ENCODE measurements at regions not wholly inside any gene's neighbourhood (a gene's known extent, or its start where the extent isn't known, plus 50 kb on each side); places are given as distances from the start of the nearest gene placed in this dataset.
A peak's percentile ranks its signal among the peaks of the same experiment; 100 is the strongest.
"Not testable (repeated sequence)": the region's sequence is repeated elsewhere in the genome, so short reads cannot be mapped to it uniquely, and the experiment has no call there.

- DNase-seq: no peak
Observed at GRCh38 chr11:112310848-112311247, 50.2 kb upstream of the PLET1 start.

- DNase-seq: no peak
Observed at GRCh38 chr11:112315057-112315720, 54.5 kb upstream of the PLET1 start.

- DNase-seq: no peak
Observed at GRCh38 chr11:112315861-112316739, 55.4 kb upstream of the PLET1 start.

- DNase-seq: no peak
Observed at GRCh38 chr11:112316971-112317370, 56.3 kb upstream of the PLET1 start.

GRCh38 chr11:112318184-112318591 lies 57.5 kb upstream of the PLET1 start:
- DNase-seq: no peak

GRCh38 chr11:112318661-112319060 lies 58.0 kb upstream of the PLET1 start:
- DNase-seq: no peak

GRCh38 chr11:112320668-112321067 lies 60.0 kb upstream of the PLET1 start:
- no peak for DNase-seq

GRCh38 chr11:112321501-112322172 lies 61.0 kb upstream of the PLET1 start:
- peak; percentile 79 for DNase-seq

GRCh38 chr11:112322173-112322790 lies 61.6 kb upstream of the PLET1 start:
- no peak for DNase-seq

GRCh38 chr11:112334381-112334780 lies 73.7 kb upstream of the PLET1 start:
- no peak for DNase-seq

GRCh38 chr11:112336356-112336886 lies 75.8 kb upstream of the PLET1 start:
- no peak for DNase-seq

- DNase-seq: peak; percentile 23
Observed at GRCh38 chr11:112339566-112339965, 78.9 kb upstream of the PLET1 start.

- DNase-seq: peak; percentile 28
Observed at GRCh38 chr11:112343368-112344039, 82.8 kb upstream of the PLET1 start.

GRCh38 chr11:112344040-112344413 lies 83.4 kb upstream of the PLET1 start:
- no peak for DNase-seq

GRCh38 chr11:112345166-112345565 lies 84.5 kb upstream of the PLET1 start:
- peak; percentile 47 for DNase-seq

GRCh38 chr11:112345706-112346105 lies 85.0 kb upstream of the PLET1 start:
- peak; percentile 66 for DNase-seq

GRCh38 chr11:112346586-112346985 lies 85.9 kb upstream of the PLET1 start:
- no peak for DNase-seq

GRCh38 chr11:112348480-112349029 lies 87.9 kb upstream of the PLET1 start:
- no peak for DNase-seq

- not testable (repeated sequence) for DNase-seq
Observed at GRCh38 chr11:112351423-112351822, 90.8 kb upstream of the PLET1 start.

- no peak for DNase-seq
Observed at GRCh38 chr11:112352907-112353306, 92.2 kb upstream of the PLET1 start.

- DNase-seq: no peak
Observed at GRCh38 chr11:112354364-112354763, 93.7 kb upstream of the PLET1 start.

- peak; percentile 81 for DNase-seq
Observed at GRCh38 chr11:112355726-112356125, 95.1 kb upstream of the PLET1 start.

All from NCI-H1092 treated with DMSO at 0.1 percent for 48 hours (cell line).